Adrenal gland (tissue), 5 donors: ENCODE measurements at regions not wholly inside any gene's neighbourhood (a gene's known extent, or its start where the extent isn't known, plus 50 kb on each side); places are given as distances from the start of the nearest gene placed in this dataset.

Experiments
- POLR2A ChIP-seq, 2 donors: fragments of 450-650 bp; IDR thresholded peaks; one replicate each; pipeline ENCODE4 v1.6.1; 2017; ENCODE audit warnings: antibody characterized with exemption in 2 of 2, mild to moderate bottlenecking in 2 of 2, moderate library complexity in 1 of 2
- TF ChIP-seq, protein P1 (sequence below), 6 experiments: fragments of 450-650 bp in 4 of 6; fragments of 200-600 bp in 2 of 6; sonication (generic) in 1 of 6; IDR thresholded peaks; 1 replicate in 5 of 6; 2 replicates in 1 of 6; pipeline versions ENCODE4 v1.5.1 to v1.8.0; 2016 to 2021; ENCODE audit warnings: antibody characterized with exemption in 6 of 6, mild to moderate bottlenecking in 2 of 6, moderate library complexity in 1 of 6
- donor health status: DM: no; HTN: no; CAD: no.

DNA sequence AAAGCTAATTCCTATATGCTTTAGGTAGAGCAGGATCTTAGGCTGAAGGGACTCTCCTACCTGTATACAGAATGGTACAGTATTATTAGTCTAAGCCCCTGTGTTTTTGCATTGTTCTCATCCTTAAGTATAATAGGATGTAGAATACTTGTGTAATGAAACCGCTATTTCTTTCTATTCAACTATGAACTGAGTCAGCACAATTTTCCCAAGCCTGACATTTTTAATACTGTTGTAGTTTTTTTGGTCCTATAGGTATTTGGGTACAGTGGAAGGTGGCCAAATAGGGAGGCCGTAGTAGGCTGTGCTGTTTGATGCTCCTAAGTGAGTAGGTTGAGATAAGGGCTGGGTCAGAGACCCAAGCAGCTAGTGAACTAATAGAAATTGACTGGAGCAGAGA is 205.1 kb downstream of the MACC1 start:
- no peak for TF ChIP-seq POLR2A (IDR thresholded peaks at IDR 0.05)
- TF ChIP-seq, protein P1, sequence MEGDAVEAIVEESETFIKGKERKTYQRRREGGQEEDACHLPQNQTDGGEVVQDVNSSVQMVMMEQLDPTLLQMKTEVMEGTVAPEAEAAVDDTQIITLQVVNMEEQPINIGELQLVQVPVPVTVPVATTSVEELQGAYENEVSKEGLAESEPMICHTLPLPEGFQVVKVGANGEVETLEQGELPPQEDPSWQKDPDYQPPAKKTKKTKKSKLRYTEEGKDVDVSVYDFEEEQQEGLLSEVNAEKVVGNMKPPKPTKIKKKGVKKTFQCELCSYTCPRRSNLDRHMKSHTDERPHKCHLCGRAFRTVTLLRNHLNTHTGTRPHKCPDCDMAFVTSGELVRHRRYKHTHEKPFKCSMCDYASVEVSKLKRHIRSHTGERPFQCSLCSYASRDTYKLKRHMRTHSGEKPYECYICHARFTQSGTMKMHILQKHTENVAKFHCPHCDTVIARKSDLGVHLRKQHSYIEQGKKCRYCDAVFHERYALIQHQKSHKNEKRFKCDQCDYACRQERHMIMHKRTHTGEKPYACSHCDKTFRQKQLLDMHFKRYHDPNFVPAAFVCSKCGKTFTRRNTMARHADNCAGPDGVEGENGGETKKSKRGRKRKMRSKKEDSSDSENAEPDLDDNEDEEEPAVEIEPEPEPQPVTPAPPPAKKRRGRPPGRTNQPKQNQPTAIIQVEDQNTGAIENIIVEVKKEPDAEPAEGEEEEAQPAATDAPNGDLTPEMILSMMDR (IDR thresholded peaks at IDR 0.05), result no peak
